H9 (cell line): ENCODE measurements at regions not wholly inside any gene's neighbourhood (a gene's known extent, or its start where the extent isn't known, plus 50 kb on each side); places are given as distances from the start of the nearest gene placed in this dataset.

Experiments used
- DNase-seq: peaks from one replicate; pipeline ENCODE4 v3.0.0-alpha.2; 2017
- H2AFZ ChIP-seq: one replicate; pipeline ENCODE4 v1.6.1; 2013; ENCODE audit warnings: mild to moderate bottlenecking, low read length, control low read depth, moderate library complexity
- H2AK5ac ChIP-seq: 2 replicates; pipeline ENCODE4 v1.6.1; 2013; ENCODE audit warnings: low read length, control low read depth, mixed read lengths; ENCODE audit not compliant: insufficient read length
- H2BK120ac ChIP-seq: one replicate; pipeline ENCODE4 v1.6.1; 2013; ENCODE audit warnings: low read depth, mild to moderate bottlenecking, low read length, control low read depth, inconsistent platforms; ENCODE audit not compliant: poor library complexity, severe bottlenecking
- H2BK12ac ChIP-seq: 2 replicates; pipeline ENCODE4 v1.6.1; 2013; ENCODE audit warnings: low read length, control low read depth, mixed read lengths, low read depth; ENCODE audit not compliant: insufficient read length
- H2BK15ac ChIP-seq: 2 replicates; pipeline ENCODE4 v1.6.1; 2013; ENCODE audit warnings: low read depth, low read length, control low read depth
- H2BK20ac ChIP-seq: one replicate; pipeline ENCODE4 v1.6.1; 2013; ENCODE audit warnings: low read depth, mild to moderate bottlenecking, low read length, control low read depth, inconsistent platforms; ENCODE audit not compliant: poor library complexity, severe bottlenecking
- H2BK5ac ChIP-seq: 2 replicates; pipeline ENCODE4 v1.6.1; 2013; ENCODE audit warnings: low read length, control low read depth, mixed read lengths; ENCODE audit not compliant: insufficient read length
- H3K14ac ChIP-seq: 2 replicates; pipeline ENCODE4 v1.6.1; 2013; ENCODE audit warnings: low read length, control low read depth; ENCODE audit not compliant: insufficient read depth
- H3K18ac ChIP-seq: 2 replicates; pipeline ENCODE4 v1.6.1; 2013; ENCODE audit warnings: low read depth, mild to moderate bottlenecking, mixed read lengths, low read length, control low read depth; ENCODE audit not compliant: insufficient read length
- H3K23ac ChIP-seq: 2 replicates; pipeline ENCODE4 v1.6.1; 2013; ENCODE audit warnings: low read length, control low read depth, mixed read lengths, low read depth; ENCODE audit not compliant: insufficient read length
- H3K23me2 ChIP-seq: 2 replicates; pipeline ENCODE4 v1.6.1; 2013; ENCODE audit warnings: low read depth, mild to moderate bottlenecking, mixed read lengths, low read length, control low read depth; ENCODE audit not compliant: insufficient read length, poor library complexity, severe bottlenecking
- H3K27ac ChIP-seq: 2 replicates; pipeline ENCODE4 v1.5.1; 2013; ENCODE audit warnings: low read length, control low read depth, mixed read lengths, low read depth; ENCODE audit not compliant: insufficient read length
- H3K27me3 ChIP-seq: 2 replicates; pipeline ENCODE4 v1.6.1; 2013; ENCODE audit warnings: low read length, control low read depth, inconsistent platforms; ENCODE audit not compliant: insufficient read depth
- H3K4ac ChIP-seq: 2 replicates; pipeline ENCODE4 v1.6.1; 2013; ENCODE audit warnings: low read depth, mild to moderate bottlenecking, control low read depth, inconsistent platforms, low read length, moderate library complexity
- H3K4me1 ChIP-seq: 2 replicates; pipeline ENCODE4 v1.6.1; 2013; ENCODE audit warnings: low read length, control low read depth, inconsistent platforms; ENCODE audit not compliant: insufficient read depth
- H3K4me2 ChIP-seq: 2 replicates; pipeline ENCODE4 v1.6.1; 2013; ENCODE audit warnings: low read length, control low read depth, mixed read lengths; ENCODE audit not compliant: insufficient read length, insufficient read depth
- H3K56ac ChIP-seq: 2 replicates; pipeline ENCODE4 v1.6.1; 2013; ENCODE audit warnings: low read depth, mild to moderate bottlenecking, mixed read lengths, low read length, control low read depth; ENCODE audit not compliant: insufficient read length
- H3K79me1 ChIP-seq: 2 replicates; pipeline ENCODE4 v1.6.1; 2013; ENCODE audit warnings: low read depth, mild to moderate bottlenecking, moderate library complexity, low read length, control low read depth, inconsistent platforms; ENCODE audit not compliant: insufficient read depth, poor library complexity, severe bottlenecking
- H3K79me2 ChIP-seq: 2 replicates; pipeline ENCODE4 v1.6.1; 2013; ENCODE audit warnings: low read length, control low read depth, inconsistent platforms; ENCODE audit not compliant: insufficient read depth
- H3K9ac ChIP-seq: 2 replicates; pipeline ENCODE4 v1.6.1; 2013; ENCODE audit warnings: low read length, control low read depth, mixed read lengths; ENCODE audit not compliant: insufficient read length; ENCODE audit errors: extremely low read depth
- H3K9me3 ChIP-seq: one replicate; pipeline ENCODE4 v1.6.1; 2013; ENCODE audit warnings: low read depth, low read length, inconsistent platforms; ENCODE audit not compliant: control insufficient read depth
- H3T11ph ChIP-seq: one replicate; pipeline ENCODE4 v1.6.1; 2013; ENCODE audit warnings: mild to moderate bottlenecking, low read length, control low read depth, inconsistent platforms
- H4K20me1 ChIP-seq: one replicate; pipeline ENCODE4 v1.6.1; 2013; ENCODE audit not compliant: control insufficient read depth, insufficient read length, insufficient read depth
- H4K5ac ChIP-seq: 2 replicates; pipeline ENCODE4 v1.6.1; 2013; ENCODE audit warnings: low read depth, mild to moderate bottlenecking, mixed read lengths, low read length, control low read depth; ENCODE audit not compliant: insufficient read length
- H4K8ac ChIP-seq: replicated peaks from 2 replicates; pipeline ENCODE4 v1.6.1; 2013; ENCODE audit warnings: low read length, control low read depth, mixed read lengths, low read depth; ENCODE audit not compliant: insufficient read length
- H4K91ac ChIP-seq: 2 replicates; pipeline ENCODE4 v1.6.1; 2013; ENCODE audit warnings: low read depth, mild to moderate bottlenecking, moderate library complexity, mixed read lengths, low read length, control low read depth; ENCODE audit not compliant: insufficient read length
- H3K27ac Mint-ChIP-seq, 3 experiments: 2 replicates in 2 of 3; 3 replicates in 1 of 3; pipeline ENCODE4 v1.8.0; 2020 to 2021; ENCODE audit warnings: mixed read lengths in 3 of 3, mild to moderate bottlenecking in 1 of 3, moderate library complexity in 1 of 3
- H3K27me3 Mint-ChIP-seq: 2 replicates; pipeline ENCODE4 v1.8.0; 2021; ENCODE audit warnings: low read depth, mild to moderate bottlenecking, moderate library complexity, mixed read lengths
- H3K36me3 Mint-ChIP-seq, 3 experiments: 2 replicates in 2 of 3; 3 replicates in 1 of 3; pipeline ENCODE4 v1.8.0; 2020 to 2021; ENCODE audit warnings: low read depth in 3 of 3, mixed read lengths in 3 of 3; ENCODE audit not compliant: insufficient read depth in 1 of 3
- H3K4me1 Mint-ChIP-seq, 2 experiments: 2 replicates each; pipeline ENCODE4 v1.8.0; 2020; ENCODE audit warnings: mixed read lengths in 2 of 2
- H3K4me3 Mint-ChIP-seq, 2 experiments: 2 replicates in 1 of 2; 3 replicates in 1 of 2; pipeline ENCODE4 v1.8.0; 2020 to 2021; ENCODE audit warnings: mild to moderate bottlenecking in 2 of 2, mixed read lengths in 2 of 2, moderate library complexity in 1 of 2
- H3K9me3 Mint-ChIP-seq, 2 experiments: 2 replicates in 1 of 2; 3 replicates in 1 of 2; pipeline ENCODE4 v1.8.0; 2020; ENCODE audit warnings: mild to moderate bottlenecking in 2 of 2, mixed read lengths in 2 of 2, moderate library complexity in 1 of 2
- WGBS: extraction: QIAGEN DNeasy Blood & Tissue Kit; methylation state at CpG from one replicate; pipeline ENCODE4 v1.1.7; 2013; ENCODE audit warnings: missing lambda C conversion rate, low lambda C conversion rate, mixed read lengths; ENCODE audit not compliant: insufficient read length; ENCODE audit errors: extremely low coverage; 5-methylcytosine and 5-hydroxymethylcytosine counted together
- TF ChIP-seq, protein P1 (sequence below): fragments of 200-600 bp; sonication (generic); conservative IDR thresholded peaks from 3 replicates; pipeline ENCODE4 v1.8.0; 2021; ENCODE audit warnings: antibody characterized with exemption, mild to moderate bottlenecking

DNA sequence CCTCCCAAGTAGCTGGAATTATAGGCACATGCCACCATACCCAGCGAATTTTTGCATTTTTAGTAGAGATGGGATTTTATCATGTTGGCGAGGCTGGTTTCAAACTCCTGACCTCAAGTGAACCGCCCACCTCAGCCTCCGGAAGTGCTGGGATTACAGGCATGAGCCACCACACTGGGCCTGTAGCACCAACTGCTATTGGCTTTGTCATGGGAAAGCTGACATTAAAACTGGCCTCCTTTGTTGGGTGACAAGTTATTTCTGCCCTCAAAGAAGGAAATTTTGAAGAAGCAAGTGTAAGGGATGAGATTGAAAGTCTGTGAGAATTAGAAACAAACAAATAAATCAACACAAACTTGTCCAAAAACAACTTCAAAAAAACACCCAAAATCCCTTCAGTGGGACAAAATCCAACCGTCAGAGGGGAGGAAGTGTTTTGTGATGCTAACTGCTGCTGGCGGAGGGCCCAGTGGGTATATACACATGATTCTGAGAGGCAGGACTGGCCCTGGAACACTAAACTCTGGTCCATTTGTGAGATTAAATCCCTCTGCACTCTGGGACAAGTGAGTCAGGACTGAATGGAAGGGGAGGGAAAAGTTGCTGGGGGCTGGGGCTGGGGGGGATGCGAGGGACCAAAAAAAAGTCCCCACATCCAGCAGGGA is 87.5 kb upstream of the NAA20 start:
- Mint-ChIP-seq H3K9me3 (no peaks in the 10 kb centered on the region; a peak in 1 of 5 replicates), H3K36me3 (no peaks in the 10 kb centered on the region), H3K4me3 (no peak overlapping the region), H3K27ac (no peak overlapping the region), H3K4me1 (peaks cover 9 to 10% of the 10 kb centered on the region in 2 experiments), H3K27me3 (no peaks in the 10 kb centered on the region)
- Histone ChIP-seq H3K56ac (no peak overlapping the region), H3T11ph (no peak overlapping the region), H4K8ac (no peak overlapping the region), H4K5ac (no peak overlapping the region), H3K9ac (no peak overlapping the region), H2BK12ac (no peak overlapping the region), H3K9me3 (no peaks in the 10 kb centered on the region), H3K23ac (no peak overlapping the region), H3K79me2 (no peaks in the 10 kb centered on the region), H3K79me1 (no peaks in the 10 kb centered on the region), H3K14ac (no peak overlapping the region), H3K27ac (no peak overlapping the region), H3K18ac (no peak overlapping the region), H3K4ac (no peak overlapping the region), H2BK20ac (no peak overlapping the region), H3K23me2 (no peaks in the 10 kb centered on the region), H2AK5ac (no peak overlapping the region), H2BK120ac (no peak overlapping the region), H2BK15ac (no peak overlapping the region), H4K20me1 (no peaks in the 10 kb centered on the region), H2BK5ac (no peak overlapping the region), H4K91ac (no peak overlapping the region), H3K4me2 (no peak overlapping the region), H2AFZ (no peak overlapping the region), H3K27me3 (no peaks in the 10 kb centered on the region), H3K4me1 (no peaks in the 10 kb centered on the region)
- no CpG with 5 or more reads among the region's 7 CpGs for WGBS
- no peak for DNase-seq
- TF ChIP-seq, protein P1, sequence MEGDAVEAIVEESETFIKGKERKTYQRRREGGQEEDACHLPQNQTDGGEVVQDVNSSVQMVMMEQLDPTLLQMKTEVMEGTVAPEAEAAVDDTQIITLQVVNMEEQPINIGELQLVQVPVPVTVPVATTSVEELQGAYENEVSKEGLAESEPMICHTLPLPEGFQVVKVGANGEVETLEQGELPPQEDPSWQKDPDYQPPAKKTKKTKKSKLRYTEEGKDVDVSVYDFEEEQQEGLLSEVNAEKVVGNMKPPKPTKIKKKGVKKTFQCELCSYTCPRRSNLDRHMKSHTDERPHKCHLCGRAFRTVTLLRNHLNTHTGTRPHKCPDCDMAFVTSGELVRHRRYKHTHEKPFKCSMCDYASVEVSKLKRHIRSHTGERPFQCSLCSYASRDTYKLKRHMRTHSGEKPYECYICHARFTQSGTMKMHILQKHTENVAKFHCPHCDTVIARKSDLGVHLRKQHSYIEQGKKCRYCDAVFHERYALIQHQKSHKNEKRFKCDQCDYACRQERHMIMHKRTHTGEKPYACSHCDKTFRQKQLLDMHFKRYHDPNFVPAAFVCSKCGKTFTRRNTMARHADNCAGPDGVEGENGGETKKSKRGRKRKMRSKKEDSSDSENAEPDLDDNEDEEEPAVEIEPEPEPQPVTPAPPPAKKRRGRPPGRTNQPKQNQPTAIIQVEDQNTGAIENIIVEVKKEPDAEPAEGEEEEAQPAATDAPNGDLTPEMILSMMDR: no peak
